Spinal cord (tissue), 9 donors: ENCODE measurements at regions not wholly inside any gene's neighbourhood (a gene's known extent, or its start where the extent isn't known, plus 50 kb on each side); places are given as distances from the start of the nearest gene placed in this dataset.

Experiments used
- DNase-seq, 6 donors: peaks; one replicate each; pipeline versions ENCODE4 v3.0.0 to v3.0.0-alpha.2; 2013 to 2015; ENCODE audit warnings: low spot score in 6 of 6, low read depth in 4 of 6
- H3K27ac ChIP-seq: one replicate; pipeline ENCODE4 v1.5.1; 2013; ENCODE audit warnings: low read depth, low read length, control low read depth
- H3K27me3 ChIP-seq: one replicate; pipeline ENCODE4 v1.6.1; 2013; ENCODE audit warnings: low read length; ENCODE audit not compliant: control insufficient read depth, insufficient read depth
- H3K36me3 ChIP-seq: one replicate; pipeline ENCODE4 v1.6.1; 2013; ENCODE audit warnings: low read length; ENCODE audit not compliant: control insufficient read depth, insufficient read depth
- H3K4me1 ChIP-seq: one replicate; pipeline ENCODE4 v1.6.1; 2013; ENCODE audit warnings: low read length; ENCODE audit not compliant: control insufficient read depth, insufficient read depth
- H3K4me3 ChIP-seq: one replicate; pipeline ENCODE4 v1.5.1; 2013; ENCODE audit warnings: low read depth, low read length, control low read depth
- H3K9me3 ChIP-seq: one replicate; pipeline ENCODE4 v1.6.1; 2013; ENCODE audit warnings: low read length; ENCODE audit not compliant: control insufficient read depth, insufficient read depth
- WGBS: methylation state at CpG from one replicate; pipeline ENCODE4 v1.1.5; 2013; ENCODE audit warnings: missing lambda C conversion rate; ENCODE audit not compliant: insufficient coverage; 5-methylcytosine and 5-hydroxymethylcytosine counted together
- donor health status: healthy.

GRCh38 chr10:100688201-100688600 lies 57.2 kb upstream of the PAX2 start:
- no peaks in the 10 kb centered on the region for H3K36me3 ChIP-seq
- peaks cover 14% of the 10 kb centered on the region for H3K4me1 ChIP-seq
- no peak for DNase-seq
- 25% methylated on average over 6 of the region's 6 CpGs for WGBS
- peaks cover 65% of the 10 kb centered on the region for H3K27me3 ChIP-seq
- H3K9me3 ChIP-seq, result no peaks in the 10 kb centered on the region
- no peak overlapping the region for H3K4me3 ChIP-seq
- H3K27ac ChIP-seq, result no peak overlapping the region

GRCh38 chr10:100693821-100694220 lies 51.6 kb upstream of the PAX2 start:
- Histone ChIP-seq H3K4me3 (no peak overlapping the region), H3K4me1 (no peaks in the 10 kb centered on the region), H3K27me3 (peaks cover 13% of the 10 kb centered on the region), H3K9me3 (no peaks in the 10 kb centered on the region), H3K36me3 (no peaks in the 10 kb centered on the region), H3K27ac (no peak overlapping the region)
- DNase-seq, result no peak
- WGBS, result no CpG with 5 or more reads among the region's 5 CpGs
